ENCODE measurements at regions not wholly inside any gene's neighbourhood (a gene's known extent, or its start where the extent isn't known, plus 50 kb on each side); places are given as distances from the start of the nearest gene placed in this dataset.
"Not testable (repeated sequence)": the region's sequence is repeated elsewhere in the genome, so short reads cannot be mapped to it uniquely, and the experiment has no call there.

DNA sequence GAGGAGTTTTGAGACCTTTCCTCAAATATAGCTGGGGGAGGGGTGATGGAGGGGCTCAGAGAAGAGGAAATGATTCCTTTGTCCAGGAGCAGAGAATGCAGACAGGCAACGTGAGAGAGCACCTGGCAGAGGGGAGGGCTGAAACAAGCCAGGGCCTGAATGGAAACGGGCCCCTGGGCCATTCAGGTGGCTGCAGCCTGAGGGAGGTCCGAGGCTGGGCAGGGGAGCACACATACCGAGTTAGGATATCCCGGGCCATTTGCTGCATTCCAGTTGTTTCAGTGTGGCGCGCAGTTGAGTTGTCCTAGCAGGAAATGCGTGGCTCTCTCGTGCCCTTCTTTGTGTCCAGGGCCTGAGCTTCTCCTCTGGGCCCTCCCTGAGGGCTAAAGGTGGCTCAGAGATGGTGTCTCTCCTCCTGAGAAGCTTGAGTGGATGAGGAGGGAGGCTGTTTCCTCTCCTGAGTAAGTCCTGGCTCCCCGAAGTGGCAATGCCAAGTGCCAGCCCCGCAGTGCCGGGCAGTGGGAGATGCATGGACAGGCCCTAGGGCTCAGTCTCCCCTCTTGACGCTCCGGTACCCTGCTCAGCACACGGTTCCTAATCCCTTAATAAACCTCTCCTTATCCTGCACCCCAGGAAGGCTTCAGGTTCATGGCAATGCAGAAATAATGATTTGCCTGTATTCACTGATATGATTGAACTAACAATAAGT is 85.5 kb upstream of the VRK1 start:
- Histone ChIP-seq H3K9ac (ENCODE audit: low read depth, low read length) (no peak overlapping the region), H3K27ac (ENCODE audit: low read depth, low read length) (no peak overlapping the region), H3K27me3 (ENCODE audit: control insufficient read depth, insufficient read depth, low read length) (no peaks in the 10 kb centered on the region), H3K36me3 (ENCODE audit: control insufficient read depth, insufficient read depth, low read length) (no peaks in the 10 kb centered on the region), H3K4me1 (ENCODE audit: control insufficient read depth, insufficient read depth, low read length) (no peaks in the 10 kb centered on the region; the same call in 1 of the 2 replicates), H3K9me3 (ENCODE audit: control insufficient read depth, insufficient read depth, low read length) (no peaks in the 10 kb centered on the region), H3K4me3 (ENCODE audit: low read depth, low read length) (no peak overlapping the region)

DNA sequence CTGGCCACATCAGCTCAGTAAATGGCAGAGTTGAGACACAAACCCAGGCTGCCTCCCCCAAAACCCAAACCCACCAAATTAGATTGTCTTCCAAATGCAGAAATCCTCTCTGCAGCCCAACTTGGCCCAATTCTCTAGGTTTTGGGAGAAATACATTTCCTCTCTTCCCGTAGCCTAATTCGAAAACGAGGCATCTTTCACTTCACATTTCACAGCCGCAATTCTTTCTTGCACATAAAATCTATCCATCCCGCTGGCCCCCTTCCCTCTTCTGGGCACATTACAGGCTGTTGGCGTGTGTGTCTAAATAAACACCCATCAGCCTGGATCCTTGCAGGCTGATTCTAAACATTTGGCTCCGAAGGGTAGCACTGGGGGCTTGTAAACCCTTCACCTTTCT is 83.8 kb upstream of the VRK1 start:
- Histone ChIP-seq H3K27ac (ENCODE audit: low read depth, low read length) (no peak overlapping the region), H3K9ac (ENCODE audit: low read depth, low read length) (no peak overlapping the region), H3K4me1 (ENCODE audit: control insufficient read depth, insufficient read depth, low read length) (no peaks in the 10 kb centered on the region; the same call in 1 of the 2 replicates), H3K9me3 (ENCODE audit: control insufficient read depth, insufficient read depth, low read length) (no peaks in the 10 kb centered on the region), H3K36me3 (ENCODE audit: control insufficient read depth, insufficient read depth, low read length) (no peaks in the 10 kb centered on the region), H3K27me3 (ENCODE audit: control insufficient read depth, insufficient read depth, low read length) (no peaks in the 10 kb centered on the region), H3K4me3 (ENCODE audit: low read depth, low read length) (no peak overlapping the region)

- not testable (repeated sequence) for H3K4me1 ChIP-seq (ENCODE audit: control insufficient read depth, insufficient read depth, low read length); H3K4me3 ChIP-seq (ENCODE audit: low read depth, low read length); H3K27ac ChIP-seq (ENCODE audit: low read depth, low read length); H3K36me3 ChIP-seq (ENCODE audit: control insufficient read depth, insufficient read depth, low read length); H3K9me3 ChIP-seq (ENCODE audit: control insufficient read depth, insufficient read depth, low read length); H3K27me3 ChIP-seq (ENCODE audit: control insufficient read depth, insufficient read depth, low read length); H3K9ac ChIP-seq (ENCODE audit: low read depth, low read length)
Measured at GRCh38 chr14:96714537-96714936, 82.6 kb upstream of the VRK1 start.

DNA sequence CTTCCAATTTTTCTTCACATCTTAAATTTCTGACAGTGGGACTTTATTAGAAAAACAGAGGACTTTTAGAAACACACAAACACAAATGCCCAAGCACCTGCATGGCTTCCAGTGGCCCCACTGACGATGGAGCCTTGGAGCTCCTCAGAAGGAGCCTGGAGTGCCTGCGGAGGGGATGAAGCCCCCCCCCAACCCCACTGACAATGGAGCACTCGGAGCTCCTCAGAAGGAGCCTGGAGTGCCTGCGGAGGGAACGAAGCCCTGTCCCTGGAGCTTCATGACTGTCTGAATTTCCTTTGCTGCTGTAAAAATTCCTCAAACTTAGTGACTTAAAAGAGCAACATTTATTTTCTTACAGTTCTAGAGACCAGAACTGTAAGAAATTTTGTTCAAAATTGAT is 80.1 kb upstream of the VRK1 start:
- no peaks in the 10 kb centered on the region for H3K9me3 ChIP-seq (ENCODE audit: control insufficient read depth, insufficient read depth, low read length)
- H3K4me3 ChIP-seq (ENCODE audit: low read depth, low read length) = no peak overlapping the region
- H3K9ac ChIP-seq (ENCODE audit: low read depth, low read length) = no peak overlapping the region
- H3K27ac ChIP-seq (ENCODE audit: low read depth, low read length) = no peak overlapping the region
- H3K27me3 ChIP-seq (ENCODE audit: control insufficient read depth, insufficient read depth, low read length) = no peaks in the 10 kb centered on the region
- H3K36me3 ChIP-seq (ENCODE audit: control insufficient read depth, insufficient read depth, low read length) = no peaks in the 10 kb centered on the region
- H3K4me1 ChIP-seq (ENCODE audit: control insufficient read depth, insufficient read depth, low read length) = no peaks in the 10 kb centered on the region

- H3K36me3 ChIP-seq (ENCODE audit: control insufficient read depth, insufficient read depth, low read length) = no peaks in the 10 kb centered on the region
- H3K9ac ChIP-seq (ENCODE audit: low read depth, low read length) = no peak overlapping the region
- H3K27me3 ChIP-seq (ENCODE audit: control insufficient read depth, insufficient read depth, low read length) = no peaks in the 10 kb centered on the region
- H3K4me1 ChIP-seq (ENCODE audit: control insufficient read depth, insufficient read depth, low read length) = no peaks in the 10 kb centered on the region
- H3K27ac ChIP-seq (ENCODE audit: low read depth, low read length) = no peak overlapping the region
- H3K4me3 ChIP-seq (ENCODE audit: low read depth, low read length) = no peak overlapping the region
- no peaks in the 10 kb centered on the region for H3K9me3 ChIP-seq (ENCODE audit: control insufficient read depth, insufficient read depth, low read length)
Measured at GRCh38 chr14:96718407-96718806, 78.8 kb upstream of the VRK1 start.

DNA sequence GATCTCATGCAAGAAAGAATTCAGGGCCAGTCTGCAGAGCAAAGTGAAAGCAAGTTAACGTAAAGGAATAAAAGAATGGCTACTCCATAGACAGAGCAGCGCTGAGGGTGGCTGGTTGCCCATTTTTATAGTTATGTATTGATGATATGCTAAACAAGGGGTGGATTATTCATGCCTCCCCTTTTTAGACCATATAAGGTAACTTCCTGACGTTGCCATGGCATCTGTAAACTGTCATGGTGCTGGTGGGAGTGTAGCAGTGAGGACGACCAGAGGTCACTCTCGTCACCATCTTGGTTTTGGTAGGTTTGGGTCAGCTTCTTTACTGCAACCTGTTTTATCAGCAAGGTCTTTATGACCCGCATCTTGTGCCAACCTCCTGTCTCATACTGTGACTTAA is 76.5 kb upstream of the VRK1 start:
- H3K9me3 ChIP-seq (ENCODE audit: control insufficient read depth, insufficient read depth, low read length); H3K4me3 ChIP-seq (ENCODE audit: low read depth, low read length); H3K27me3 ChIP-seq (ENCODE audit: control insufficient read depth, insufficient read depth, low read length); H3K4me1 ChIP-seq (ENCODE audit: control insufficient read depth, insufficient read depth, low read length); H3K9ac ChIP-seq (ENCODE audit: low read depth, low read length); H3K36me3 ChIP-seq (ENCODE audit: control insufficient read depth, insufficient read depth, low read length); H3K27ac ChIP-seq (ENCODE audit: low read depth, low read length): not testable (repeated sequence)

DNA sequence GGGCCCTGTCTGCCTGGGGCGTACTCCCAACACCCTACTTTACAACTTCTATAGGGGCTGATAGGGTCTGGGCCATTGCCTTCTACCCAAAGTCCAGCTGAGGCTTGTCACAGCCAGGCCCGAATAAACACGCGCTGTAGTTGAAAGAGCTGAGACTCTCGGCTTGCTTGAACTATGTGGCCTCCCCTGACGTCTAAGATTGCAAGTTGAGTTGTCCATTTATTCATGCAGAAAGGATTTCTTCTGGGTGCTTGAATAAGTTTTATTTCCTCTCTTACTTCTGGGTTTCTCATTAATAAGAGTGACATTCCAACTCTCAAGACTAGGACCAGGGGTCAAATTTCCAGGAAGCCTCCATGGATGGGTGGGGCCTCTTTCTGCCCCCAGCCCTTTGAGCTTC is 74.4 kb upstream of the VRK1 start:
- Histone ChIP-seq H3K9ac (ENCODE audit: low read depth, low read length) (no peak overlapping the region), H3K4me3 (ENCODE audit: low read depth, low read length) (no peak overlapping the region), H3K9me3 (ENCODE audit: control insufficient read depth, insufficient read depth, low read length) (no peaks in the 10 kb centered on the region), H3K27ac (ENCODE audit: low read depth, low read length) (no peak overlapping the region), H3K36me3 (ENCODE audit: control insufficient read depth, insufficient read depth, low read length) (no peaks in the 10 kb centered on the region), H3K27me3 (ENCODE audit: control insufficient read depth, insufficient read depth, low read length) (no peaks in the 10 kb centered on the region), H3K4me1 (ENCODE audit: control insufficient read depth, insufficient read depth, low read length) (no peaks in the 10 kb centered on the region)

DNA sequence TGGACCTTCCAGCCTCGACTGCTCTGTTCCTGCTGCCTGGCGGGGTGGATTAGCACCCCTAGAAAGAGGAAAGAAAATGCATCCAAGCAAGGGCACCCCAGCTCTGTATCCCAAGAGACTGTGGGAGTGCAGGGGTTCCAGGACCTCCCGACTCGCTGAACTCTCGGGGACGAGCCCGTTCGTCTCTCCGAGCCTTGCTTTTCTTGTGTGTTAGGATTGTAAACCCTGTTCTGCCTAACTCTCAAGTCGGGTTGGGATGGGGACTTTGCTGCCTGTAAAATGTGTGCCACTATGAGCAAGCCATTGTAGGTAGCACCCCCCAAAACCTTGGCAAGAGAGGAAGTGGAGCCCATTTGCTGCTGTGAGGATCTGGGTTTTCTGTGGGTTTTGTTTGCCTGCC is 73.2 kb upstream of the VRK1 start:
- Histone ChIP-seq H3K9ac (ENCODE audit: low read depth, low read length) (no peak overlapping the region), H3K27ac (ENCODE audit: low read depth, low read length) (no peak overlapping the region), H3K9me3 (ENCODE audit: control insufficient read depth, insufficient read depth, low read length) (no peaks in the 10 kb centered on the region), H3K4me1 (ENCODE audit: control insufficient read depth, insufficient read depth, low read length) (no peaks in the 10 kb centered on the region), H3K36me3 (ENCODE audit: control insufficient read depth, insufficient read depth, low read length) (no peaks in the 10 kb centered on the region), H3K4me3 (ENCODE audit: low read depth, low read length) (no peak overlapping the region), H3K27me3 (ENCODE audit: control insufficient read depth, insufficient read depth, low read length) (no peaks in the 10 kb centered on the region)

DNA sequence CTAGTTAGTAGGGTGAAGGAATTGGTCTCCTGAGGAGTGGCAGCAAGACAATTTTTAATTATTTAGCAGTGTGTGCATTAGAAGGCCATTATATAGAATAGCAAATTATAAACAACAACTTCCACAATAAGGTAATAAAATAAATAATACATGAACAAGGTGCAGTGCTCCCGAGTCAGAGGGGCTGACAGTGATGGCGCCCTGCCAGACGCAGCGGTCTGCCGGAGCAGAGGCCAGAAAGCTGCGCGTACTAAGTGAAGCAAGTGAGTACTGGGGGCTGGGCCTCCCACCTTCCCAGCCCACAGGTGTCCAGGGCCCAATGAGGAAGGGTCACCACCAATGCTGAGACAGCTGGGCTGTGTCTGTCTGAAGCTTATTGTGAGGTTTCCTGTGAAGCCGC is 72.0 kb upstream of the VRK1 start:
- no peak overlapping the region for H3K9ac ChIP-seq (ENCODE audit: low read depth, low read length)

GRCh38 chr14:96727073-96727472 is 70.1 kb upstream of the VRK1 start:
- Histone ChIP-seq H3K9me3 (ENCODE audit: control insufficient read depth, insufficient read depth, low read length) (no peaks in the 10 kb centered on the region), H3K27me3 (ENCODE audit: control insufficient read depth, insufficient read depth, low read length) (no peaks in the 10 kb centered on the region), H3K27ac (ENCODE audit: low read depth, low read length) (no peak overlapping the region), H3K9ac (ENCODE audit: low read depth, low read length) (no peak overlapping the region), H3K4me3 (ENCODE audit: low read depth, low read length) (no peak overlapping the region), H3K36me3 (ENCODE audit: control insufficient read depth, insufficient read depth, low read length) (no peaks in the 10 kb centered on the region), H3K4me1 (ENCODE audit: control insufficient read depth, insufficient read depth, low read length) (no peaks in the 10 kb centered on the region)

More for the DNA sequence above, 72.0 kb upstream of the VRK1 start:
- Histone ChIP-seq H3K27ac (ENCODE audit: low read depth, low read length) (no peak overlapping the region), H3K9me3 (ENCODE audit: control insufficient read depth, insufficient read depth, low read length) (no peaks in the 10 kb centered on the region), H3K4me3 (ENCODE audit: low read depth, low read length) (no peak overlapping the region), H3K4me1 (ENCODE audit: control insufficient read depth, insufficient read depth, low read length) (no peaks in the 10 kb centered on the region), H3K36me3 (ENCODE audit: control insufficient read depth, insufficient read depth, low read length) (no peaks in the 10 kb centered on the region), H3K27me3 (ENCODE audit: control insufficient read depth, insufficient read depth, low read length) (no peaks in the 10 kb centered on the region)

- no peaks in the 10 kb centered on the region for H3K36me3 ChIP-seq (ENCODE audit: control insufficient read depth, insufficient read depth, low read length)
- H3K9ac ChIP-seq (ENCODE audit: low read depth, low read length) = no peak overlapping the region
- no peaks in the 10 kb centered on the region for H3K4me1 ChIP-seq (ENCODE audit: control insufficient read depth, insufficient read depth, low read length)
- H3K9me3 ChIP-seq (ENCODE audit: control insufficient read depth, insufficient read depth, low read length) = no peaks in the 10 kb centered on the region
- no peaks in the 10 kb centered on the region for H3K27me3 ChIP-seq (ENCODE audit: control insufficient read depth, insufficient read depth, low read length)
- H3K27ac ChIP-seq (ENCODE audit: low read depth, low read length) = no peak overlapping the region
- no peak overlapping the region for H3K4me3 ChIP-seq (ENCODE audit: low read depth, low read length)
Measured at GRCh38 chr14:96727491-96727890, 69.7 kb upstream of the VRK1 start.
